ENCODE measurements at regions not wholly inside any gene's neighbourhood (a gene's known extent, or its start where the extent isn't known, plus 50 kb on each side); places are given as distances from the start of the nearest gene placed in this dataset.

DNA sequence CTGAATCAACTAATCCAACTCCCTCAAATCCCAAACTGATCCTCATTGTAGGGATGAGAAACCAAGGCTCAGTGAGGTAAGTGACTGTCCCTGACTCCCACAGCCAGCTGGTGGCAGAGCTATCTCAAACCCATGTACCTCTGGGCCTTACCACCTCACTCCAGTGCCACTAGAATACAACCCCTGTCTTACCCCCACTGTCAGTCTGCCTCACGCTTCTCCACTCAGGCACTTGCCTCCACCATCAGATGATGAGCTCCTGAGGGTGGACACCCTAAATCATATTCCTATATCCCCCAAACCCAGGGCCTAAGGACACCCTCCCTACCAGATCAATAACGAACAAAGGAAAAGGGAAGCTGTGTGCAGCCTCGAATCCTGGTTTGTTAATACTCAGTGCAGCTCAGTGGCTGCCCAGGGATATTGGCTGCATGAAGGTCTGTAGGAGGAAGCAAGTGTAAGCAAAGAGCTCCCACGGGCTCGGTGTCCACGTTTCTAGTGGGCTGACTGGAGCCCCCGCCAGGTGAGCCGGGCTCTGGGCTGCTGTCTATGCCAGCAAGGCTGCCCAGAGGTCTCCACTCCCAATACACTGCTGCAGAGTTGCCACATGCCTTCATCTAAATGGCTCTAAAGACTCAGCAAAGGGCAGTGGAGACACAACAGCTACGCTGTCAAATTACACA, 533.4 kb downstream of the MATN1 start:
- Histone ChIP-seq H3K36me3 (ENCODE audit: control insufficient read depth, insufficient read depth, low read length) (no peaks in the 10 kb centered on the region), H3K4me1 (ENCODE audit: control insufficient read depth, insufficient read depth, low read length) (no peaks in the 10 kb centered on the region), H3K27ac (ENCODE audit: low read depth, low read length) (no peak overlapping the region), H3K9ac (ENCODE audit: low read length) (no peak overlapping the region), H3K4me3 (ENCODE audit: low read length) (no peak overlapping the region), H3K27me3 (ENCODE audit: control insufficient read depth, insufficient read depth, low read length) (no peaks in the 10 kb centered on the region)

DNA sequence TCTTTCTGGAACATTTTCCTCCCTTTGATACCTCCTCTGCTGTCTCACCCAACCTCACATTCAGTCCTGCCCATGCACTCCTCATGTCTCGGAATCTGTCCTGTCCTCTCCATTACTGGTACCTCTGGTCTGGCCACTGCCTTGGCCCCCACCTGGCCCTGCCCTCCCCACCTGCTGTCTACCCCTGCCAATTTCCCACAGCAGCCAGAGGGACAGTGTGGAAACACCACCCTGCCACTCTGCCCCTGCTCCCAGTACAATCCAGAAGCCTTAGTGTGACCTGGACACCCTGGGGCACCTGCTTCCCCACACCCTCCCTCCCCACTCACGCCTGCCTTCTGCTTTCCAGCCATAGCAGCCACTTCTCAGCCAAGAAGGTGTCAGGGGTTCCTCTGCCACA, 534.4 kb downstream of the MATN1 start:
- no peaks in the 10 kb centered on the region for H3K4me1 ChIP-seq (ENCODE audit: control insufficient read depth, insufficient read depth, low read length)
- no peaks in the 10 kb centered on the region for H3K27me3 ChIP-seq (ENCODE audit: control insufficient read depth, insufficient read depth, low read length)
- H3K27ac ChIP-seq (ENCODE audit: low read depth, low read length): no peak overlapping the region

GRCh38 chr1:30188329-30188728, 535.1 kb downstream of the MATN1 start:
- H3K4me1 ChIP-seq (ENCODE audit: control insufficient read depth, insufficient read depth, low read length): no peaks in the 10 kb centered on the region
- no peak overlapping the region for H3K9ac ChIP-seq (ENCODE audit: low read length)
- H3K27me3 ChIP-seq (ENCODE audit: control insufficient read depth, insufficient read depth, low read length): no peaks in the 10 kb centered on the region
- H3K36me3 ChIP-seq (ENCODE audit: control insufficient read depth, insufficient read depth, low read length): no peaks in the 10 kb centered on the region
- no peak overlapping the region for H3K27ac ChIP-seq (ENCODE audit: low read depth, low read length)
- H3K4me3 ChIP-seq (ENCODE audit: low read length): no peak overlapping the region

More for the DNA sequence above, 534.4 kb downstream of the MATN1 start:
- no peak overlapping the region for H3K9ac ChIP-seq (ENCODE audit: low read length)
- no peaks in the 10 kb centered on the region for H3K36me3 ChIP-seq (ENCODE audit: control insufficient read depth, insufficient read depth, low read length)
- H3K4me3 ChIP-seq (ENCODE audit: low read length): no peak overlapping the region

GRCh38 chr1:30187413-30188023, 535.9 kb downstream of the MATN1 start:
- no peak overlapping the region for H3K4me3 ChIP-seq (ENCODE audit: low read length)

GRCh38 chr1:30186586-30186985, 536.8 kb downstream of the MATN1 start:
- H3K4me3 ChIP-seq (ENCODE audit: low read length): no peak overlapping the region
- no peaks in the 10 kb centered on the region for H3K4me1 ChIP-seq (ENCODE audit: control insufficient read depth, insufficient read depth, low read length)
- H3K27ac ChIP-seq (ENCODE audit: low read depth, low read length): no peak overlapping the region
- H3K36me3 ChIP-seq (ENCODE audit: control insufficient read depth, insufficient read depth, low read length): no peaks in the 10 kb centered on the region
- H3K9ac ChIP-seq (ENCODE audit: low read length): no peak overlapping the region
- no peaks in the 10 kb centered on the region for H3K27me3 ChIP-seq (ENCODE audit: control insufficient read depth, insufficient read depth, low read length)

More at GRCh38 chr1:30187413-30188023, 535.9 kb downstream of the MATN1 start:
- H3K27me3 ChIP-seq (ENCODE audit: control insufficient read depth, insufficient read depth, low read length): no peaks in the 10 kb centered on the region
- H3K4me1 ChIP-seq (ENCODE audit: control insufficient read depth, insufficient read depth, low read length): no peaks in the 10 kb centered on the region
- no peak overlapping the region for H3K27ac ChIP-seq (ENCODE audit: low read depth, low read length)
- no peaks in the 10 kb centered on the region for H3K36me3 ChIP-seq (ENCODE audit: control insufficient read depth, insufficient read depth, low read length)
- H3K9ac ChIP-seq (ENCODE audit: low read length): no peak overlapping the region

- Histone ChIP-seq H3K27ac (ENCODE audit: low read depth, low read length) (no peak overlapping the region), H3K4me3 (ENCODE audit: low read length) (no peak overlapping the region), H3K36me3 (ENCODE audit: control insufficient read depth, insufficient read depth, low read length) (no peaks in the 10 kb centered on the region), H3K27me3 (ENCODE audit: control insufficient read depth, insufficient read depth, low read length) (no peaks in the 10 kb centered on the region), H3K4me1 (ENCODE audit: control insufficient read depth, insufficient read depth, low read length) (no peaks in the 10 kb centered on the region), H3K9ac (ENCODE audit: low read length) (no peak overlapping the region)
Observed at GRCh38 chr1:30185809-30186208, 537.6 kb downstream of the MATN1 start.

- H3K27ac ChIP-seq (ENCODE audit: low read depth, low read length): no peak overlapping the region
- no peaks in the 10 kb centered on the region for H3K4me1 ChIP-seq (ENCODE audit: control insufficient read depth, insufficient read depth, low read length)
- no peaks in the 10 kb centered on the region for H3K27me3 ChIP-seq (ENCODE audit: control insufficient read depth, insufficient read depth, low read length)
- no peaks in the 10 kb centered on the region for H3K36me3 ChIP-seq (ENCODE audit: control insufficient read depth, insufficient read depth, low read length)
- no peak overlapping the region for H3K4me3 ChIP-seq (ENCODE audit: low read length)
- H3K9ac ChIP-seq (ENCODE audit: low read length): no peak overlapping the region
Observed at GRCh38 chr1:30185313-30185712, 538.1 kb downstream of the MATN1 start.

DNA sequence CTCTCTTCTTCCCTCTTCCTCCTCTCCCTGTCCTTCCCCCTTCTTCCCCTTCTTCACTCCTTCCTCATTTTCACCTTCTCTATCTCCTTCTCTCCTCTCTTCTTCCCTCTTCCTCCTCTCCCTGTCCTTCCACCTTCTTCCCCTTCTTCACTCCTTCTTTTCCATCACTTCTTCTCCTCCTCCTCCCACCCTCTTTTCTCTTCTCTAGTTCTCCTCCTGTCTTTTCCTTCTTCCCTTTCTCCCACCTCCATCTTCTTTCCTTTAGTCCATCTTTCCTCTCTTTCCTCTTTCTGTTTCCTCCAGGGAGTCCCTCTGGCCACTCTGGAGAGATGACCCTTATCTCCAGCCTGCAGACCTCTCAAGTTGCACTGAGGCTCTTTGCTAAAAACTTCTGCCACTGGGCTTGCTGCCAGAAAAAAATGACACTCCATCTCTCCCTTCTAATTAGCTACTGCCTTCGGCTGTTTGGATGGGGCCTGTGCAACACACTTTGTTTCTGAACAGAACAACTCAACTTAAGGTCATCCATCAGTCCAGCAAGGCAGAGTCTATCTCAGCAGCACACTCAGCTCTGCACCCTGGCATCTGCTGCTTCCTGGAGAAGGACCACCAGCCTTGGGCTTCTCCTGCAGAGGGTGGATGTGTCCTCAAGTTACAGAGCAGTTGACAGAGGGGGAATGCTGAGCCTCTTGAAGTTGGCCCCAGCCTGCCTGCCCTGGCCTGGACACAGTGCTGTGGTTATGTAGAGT, 538.8 kb downstream of the MATN1 start:
- H3K4me3 ChIP-seq (ENCODE audit: low read length): no peak overlapping the region
- H3K9ac ChIP-seq (ENCODE audit: low read length): no peak overlapping the region
- H3K27ac ChIP-seq (ENCODE audit: low read depth, low read length): no peak overlapping the region
- H3K4me1 ChIP-seq (ENCODE audit: control insufficient read depth, insufficient read depth, low read length): no peaks in the 10 kb centered on the region
- H3K36me3 ChIP-seq (ENCODE audit: control insufficient read depth, insufficient read depth, low read length): no peaks in the 10 kb centered on the region
- no peaks in the 10 kb centered on the region for H3K27me3 ChIP-seq (ENCODE audit: control insufficient read depth, insufficient read depth, low read length)

- Histone ChIP-seq H3K4me3 (ENCODE audit: low read length) (no peak overlapping the region), H3K9ac (ENCODE audit: low read length) (no peak overlapping the region), H3K27me3 (ENCODE audit: control insufficient read depth, insufficient read depth, low read length) (no peaks in the 10 kb centered on the region), H3K36me3 (ENCODE audit: control insufficient read depth, insufficient read depth, low read length) (no peaks in the 10 kb centered on the region), H3K27ac (ENCODE audit: low read depth, low read length) (no peak overlapping the region), H3K4me1 (ENCODE audit: control insufficient read depth, insufficient read depth, low read length) (no peaks in the 10 kb centered on the region)
Observed at GRCh38 chr1:30183895-30184294, 539.5 kb downstream of the MATN1 start.

GRCh38 chr1:30183006-30183405, 540.4 kb downstream of the MATN1 start:
- H3K27me3 ChIP-seq (ENCODE audit: control insufficient read depth, insufficient read depth, low read length): no peaks in the 10 kb centered on the region

DNA sequence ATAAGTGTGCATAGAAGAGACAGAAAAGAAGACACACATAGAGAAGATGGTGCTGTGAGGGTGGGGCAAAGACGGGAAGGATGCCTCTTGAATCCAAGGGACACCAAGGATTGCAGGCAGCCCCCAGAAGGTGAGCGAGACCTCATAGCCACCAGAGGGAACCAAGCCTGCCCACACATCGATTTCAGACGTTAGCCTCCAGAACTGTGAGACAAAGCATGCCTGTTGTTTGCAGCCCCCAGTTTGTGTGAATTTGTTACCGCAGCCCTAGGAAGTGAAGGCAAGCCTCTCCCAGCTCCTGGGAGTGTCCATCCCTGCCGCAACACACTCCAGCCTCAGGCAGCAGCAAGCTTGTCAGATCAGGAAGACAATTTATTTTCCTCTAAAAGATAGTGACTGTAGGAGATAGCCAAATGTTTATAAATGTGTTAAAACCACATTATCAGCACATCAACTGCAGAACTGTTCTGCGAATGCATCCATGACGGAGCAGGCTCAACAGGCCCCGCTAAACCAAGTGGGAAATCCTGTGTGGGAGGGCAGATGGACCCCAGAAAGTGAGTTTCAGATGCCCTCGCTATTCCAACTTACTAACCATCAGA, 543.3 kb downstream of the MATN1 start:
- no peak overlapping the region for H3K4me3 ChIP-seq (ENCODE audit: low read length)

More at GRCh38 chr1:30183006-30183405, 540.4 kb downstream of the MATN1 start:
- Histone ChIP-seq H3K4me1 (ENCODE audit: control insufficient read depth, insufficient read depth, low read length) (no peaks in the 10 kb centered on the region), H3K36me3 (ENCODE audit: control insufficient read depth, insufficient read depth, low read length) (no peaks in the 10 kb centered on the region), H3K27ac (ENCODE audit: low read depth, low read length) (no peak overlapping the region), H3K9ac (ENCODE audit: low read length) (no peak overlapping the region), H3K4me3 (ENCODE audit: low read length) (no peak overlapping the region)

GRCh38 chr1:30176477-30176876, 546.9 kb downstream of the MATN1 start:
- no peaks in the 10 kb centered on the region for H3K36me3 ChIP-seq (ENCODE audit: control insufficient read depth, insufficient read depth, low read length)
- no peak overlapping the region for H3K27ac ChIP-seq (ENCODE audit: low read depth, low read length)
- H3K4me1 ChIP-seq (ENCODE audit: control insufficient read depth, insufficient read depth, low read length): no peaks in the 10 kb centered on the region
- H3K9ac ChIP-seq (ENCODE audit: low read length): no peak overlapping the region
- no peak overlapping the region for H3K4me3 ChIP-seq (ENCODE audit: low read length)
- H3K27me3 ChIP-seq (ENCODE audit: control insufficient read depth, insufficient read depth, low read length): no peaks in the 10 kb centered on the region

More for the DNA sequence above, 543.3 kb downstream of the MATN1 start:
- no peaks in the 10 kb centered on the region for H3K27me3 ChIP-seq (ENCODE audit: control insufficient read depth, insufficient read depth, low read length)
- no peak overlapping the region for H3K27ac ChIP-seq (ENCODE audit: low read depth, low read length)
- H3K36me3 ChIP-seq (ENCODE audit: control insufficient read depth, insufficient read depth, low read length): no peaks in the 10 kb centered on the region
- no peaks in the 10 kb centered on the region for H3K4me1 ChIP-seq (ENCODE audit: control insufficient read depth, insufficient read depth, low read length)
- H3K9ac ChIP-seq (ENCODE audit: low read length): no peak overlapping the region
